Esophagus muscularis mucosa (tissue), 4 donors: ENCODE measurements at regions not wholly inside any gene's neighbourhood (a gene's known extent, or its start where the extent isn't known, plus 50 kb on each side); places are given as distances from the start of the nearest gene placed in this dataset.

Experiments
- DNase-seq: peaks from one replicate; pipeline ENCODE4 v3.0.0-alpha.2; 2017; ENCODE audit errors: extremely low spot score
- H3K27ac ChIP-seq, 4 donors: fragments of 200-600 bp; sonication (generic); replicated peaks in 1 of 4; 1 replicate in 3 of 4; 2 replicates in 1 of 4; pipeline ENCODE4 v1.5.1; 2016 to 2019; ENCODE audit warnings: mild to moderate bottlenecking in 1 of 4
- H3K27me3 ChIP-seq, 4 donors: fragments of 200-600 bp; sonication (generic); one replicate each; pipeline versions ENCODE4 v1.5.1 to v1.6.0; 2016 to 2019
- H3K36me3 ChIP-seq, 4 donors: fragments of 200-600 bp; sonication (generic); one replicate each; pipeline ENCODE4 v1.5.1; 2016 to 2019
- H3K4me1 ChIP-seq, 4 donors: fragments of 200-600 bp; sonication (generic); one replicate each; pipeline ENCODE4 v1.5.1; 2016 to 2019
- H3K4me3 ChIP-seq, 4 donors: fragments of 200-600 bp; sonication (generic); 1 replicate in 2 of 4; 2 replicates in 2 of 4; pipeline ENCODE4 v1.5.1; 2016 to 2019; ENCODE audit warnings: mild to moderate bottlenecking in 4 of 4, moderate library complexity in 1 of 4
- H3K9me3 ChIP-seq, 4 donors: fragments of 200-600 bp; sonication (generic); 1 replicate in 3 of 4; 2 replicates in 1 of 4; pipeline ENCODE4 v1.5.1; 2016 to 2019
- CTCF ChIP-seq, 3 experiments: fragments of 200-600 bp in 2 of 3; fragments of 450-650 bp in 1 of 3; sonication (generic) in 2 of 3; IDR thresholded peaks; one replicate each; pipeline ENCODE4 v1.5.1; 2017 to 2019; ENCODE audit warnings: antibody characterized with exemption in 3 of 3, mild to moderate bottlenecking in 2 of 3, moderate library complexity in 1 of 3
- EP300 ChIP-seq: sonication (generic); formaldehyde crosslinking; IDR thresholded peaks from one replicate; pipeline ENCODE4 v1.6.1; 2017; ENCODE audit warnings: antibody characterized with exemption
- POLR2A ChIP-seq: fragments of 450-650 bp; IDR thresholded peaks from one replicate; pipeline ENCODE4 v1.6.1; 2017; ENCODE audit warnings: antibody characterized with exemption, moderate library complexity, mild to moderate bottlenecking, low read depth
- POLR2AphosphoS5 ChIP-seq, 2 donors: sonication (generic); formaldehyde crosslinking; IDR thresholded peaks; one replicate each; pipeline ENCODE4 v1.6.1; 2017; ENCODE audit warnings: antibody characterized with exemption in 2 of 2
- WGBS: methylation state at CpG from one replicate; pipeline ENCODE4 v1.1.5; 2018; 5-methylcytosine and 5-hydroxymethylcytosine counted together
- intact Hi-C: fragments of 100-400 bp; cut with DNase I; formaldehyde crosslinking; loops from one replicate; pipeline ENCODE4 v1.15.1; 2023

- DNase-seq, result no peak
Observed at GRCh38 chr1:214898718-214899117, 183.8 kb upstream of the KCNK2 start.

GRCh38 chr1:214899908-214900460, 182.6 kb upstream of the KCNK2 start:
- Histone ChIP-seq H3K9me3 (no peaks in the 10 kb centered on the region), H3K27ac (no peak overlapping the region), H3K4me3 (no peak overlapping the region), H3K36me3 (no peaks in the 10 kb centered on the region), H3K4me1 (no peaks in the 10 kb centered on the region), H3K27me3 (no peaks in the 10 kb centered on the region)
- DNase-seq, result no peak
- TF ChIP-seq POLR2A (no peak), EP300 (no peak)
- intact Hi-C loops, result no loop called here

More at GRCh38 chr1:214898718-214899117, 183.8 kb upstream of the KCNK2 start:
- intact Hi-C loops, result no loop called here
- Histone ChIP-seq H3K4me3 (no peak overlapping the region), H3K36me3 (no peaks in the 10 kb centered on the region), H3K9me3 (no peaks in the 10 kb centered on the region), H3K4me1 (no peaks in the 10 kb centered on the region), H3K27me3 (no peaks in the 10 kb centered on the region), H3K27ac (no peak overlapping the region)
- TF ChIP-seq CTCF (IDR thresholded peaks at IDR 0.05) (no peak), POLR2AphosphoS5 (IDR thresholded peaks at IDR 0.05) (no peak), POLR2A (no peak), EP300 (no peak)
- WGBS, result 90% methylated on average over 3 of the region's 3 CpGs

GRCh38 chr1:214900590-214900989, 181.9 kb upstream of the KCNK2 start:
- no peak overlapping the region for H3K27ac ChIP-seq
- no peaks in the 10 kb centered on the region for H3K9me3 ChIP-seq
- no peak for DNase-seq
- no peaks in the 10 kb centered on the region for H3K36me3 ChIP-seq
- WGBS, result 88% methylated on average over 4 of the region's 4 CpGs
- H3K27me3 ChIP-seq, result no peaks in the 10 kb centered on the region
- H3K4me1 ChIP-seq, result no peaks in the 10 kb centered on the region
- TF ChIP-seq CTCF (IDR thresholded peaks at IDR 0.05) (no peak), EP300 (no peak), POLR2AphosphoS5 (IDR thresholded peaks at IDR 0.05) (no peak), POLR2A (no peak)
- intact Hi-C loops, result no loop called here
- no peak overlapping the region for H3K4me3 ChIP-seq

- H3K27ac ChIP-seq, result no peak overlapping the region
- H3K36me3 ChIP-seq, result no peaks in the 10 kb centered on the region
- WGBS, result 84% methylated on average over 2 of the region's 2 CpGs
- intact Hi-C loops, result no loop called here
- no peak for TF ChIP-seq POLR2AphosphoS5 (IDR thresholded peaks at IDR 0.05)
- TF ChIP-seq CTCF (IDR thresholded peaks at IDR 0.05), result no peak
- TF ChIP-seq EP300, result no peak
- no peak for TF ChIP-seq POLR2A
- H3K4me1 ChIP-seq, result no peaks in the 10 kb centered on the region
- H3K4me3 ChIP-seq, result no peak overlapping the region
- no peaks in the 10 kb centered on the region for H3K27me3 ChIP-seq
- no peak for DNase-seq
- H3K9me3 ChIP-seq, result no peaks in the 10 kb centered on the region
Observed at GRCh38 chr1:214901718-214902117, 180.8 kb upstream of the KCNK2 start.

- Histone ChIP-seq H3K4me3 (no peak overlapping the region), H3K27me3 (no peaks in the 10 kb centered on the region), H3K4me1 (no peaks in the 10 kb centered on the region), H3K36me3 (no peaks in the 10 kb centered on the region), H3K27ac (no peak overlapping the region), H3K9me3 (no peaks in the 10 kb centered on the region)
- TF ChIP-seq EP300, result no peak
- TF ChIP-seq POLR2A, result no peak
- no peak for TF ChIP-seq CTCF (IDR thresholded peaks at IDR 0.05)
- TF ChIP-seq POLR2AphosphoS5 (IDR thresholded peaks at IDR 0.05), result no peak
- intact Hi-C loops, result no loop called here
- WGBS, result 80% methylated on average over 2 of the region's 2 CpGs
- DNase-seq, result no peak
Observed at GRCh38 chr1:214902636-214903320, 179.8 kb upstream of the KCNK2 start.
